K562 (cell line): ENCODE measurements at regions not wholly inside any gene's neighbourhood (a gene's known extent, or its start where the extent isn't known, plus 50 kb on each side); places are given as distances from the start of the nearest gene placed in this dataset.

Experiments
- ATAC-seq: fragments of 200-7000 bp; cut with Tn5 transposase; 3 replicates; pipeline ENCODE4 v1.9.1; 2020; ENCODE audit warnings: moderate library complexity
- BruUV-seq: library from RNA; stranded (reverse); fragments of 400-500 nt; replicated peaks from 2 replicates; lab custom pipeline; 2021; lab: Mats Ljungman, UMichigan
- CTCF ChIA-PET: fragments of 300-600 bp; formaldehyde crosslinking; extraction: SDS; loops from one replicate; lab custom pipeline; 2021; ENCODE audit warnings: low intra/inter-chr PET ratio; lab: Yijun Ruan, JAX
- POLR2A ChIA-PET: fragments of 300-600, 350-650 bp; sonication (Branson Sonifier 250); formaldehyde crosslinking; extraction: SDS; loops from one replicate; lab custom pipeline; 2021; ENCODE audit warnings: antibody characterized with exemption, inconsistent platforms; lab: Yijun Ruan, JAX
- DNase-seq, 4 experiments: peaks; one replicate each; pipeline versions ENCODE4 v3.0.0 to v3.0.0-alpha.2; 2011 to 2018; ENCODE audit warnings: low spot score in 3 of 4, mixed read lengths in 3 of 4; ENCODE audit errors: extremely low read depth in 1 of 4
- FAIRE-seq: peaks from 2 replicates; lab custom pipeline; 2011; peaks lifted over from hg19 to GRCh38; lab: Jason Lieb, UNC
- H2AFZ ChIP-seq: 2 replicates; pipeline ENCODE4 v1.6.0; 2011; ENCODE audit warnings: low read depth, low read length, control low read depth, inconsistent platforms
- H3K27ac ChIP-seq: fragments of 200-600 bp; 3 replicates; pipeline ENCODE4 v1.8.0; 2011; ENCODE audit warnings: low read depth, mild to moderate bottlenecking, control low read depth, inconsistent platforms, low read length, moderate library complexity, mixed read lengths; ENCODE audit errors: extremely low read depth
- H3K27me3 ChIP-seq, 2 experiments: fragments of 300-600 bp in 1 of 2; 2 replicates in 1 of 2; 3 replicates in 1 of 2; pipeline versions ENCODE4 v1.6.0 to v1.8.0; 2011; ENCODE audit warnings: inconsistent platforms in 2 of 2, low read length in 2 of 2, mild to moderate bottlenecking in 1 of 2, mixed read lengths in 1 of 2, moderate library complexity in 1 of 2; ENCODE audit not compliant: control insufficient read depth in 2 of 2, insufficient read depth in 2 of 2
- H3K36me3 ChIP-seq: fragments of 300-600 bp; 3 replicates; pipeline ENCODE4 v1.8.0; 2011; ENCODE audit warnings: mild to moderate bottlenecking, low read length, inconsistent platforms; ENCODE audit not compliant: control insufficient read depth, insufficient read depth
- H3K4me1 ChIP-seq, 2 experiments: fragments of 200-600 bp in 1 of 2; replicated peaks in 1 of 2; 2 replicates in 1 of 2; 3 replicates in 1 of 2; pipeline versions ENCODE4 v1.5.1 to v1.8.0; 2011; ENCODE audit warnings: inconsistent platforms in 2 of 2, low read length in 2 of 2, mild to moderate bottlenecking in 1 of 2, mixed read lengths in 1 of 2, moderate library complexity in 1 of 2; ENCODE audit not compliant: control insufficient read depth in 2 of 2, insufficient read depth in 2 of 2
- H3K4me2 ChIP-seq: 2 replicates; pipeline ENCODE4 v1.6.1; 2011; ENCODE audit warnings: low read length, control low read depth, inconsistent platforms, mixed read lengths; ENCODE audit not compliant: insufficient read depth
- H3K4me3 ChIP-seq: fragments of 200-600 bp; sonication (generic), shearing (Covaris generic); 2 replicates; pipeline ENCODE4 v1.5.1; 2016; ENCODE audit warnings: control low read depth, inconsistent platforms
- H3K79me2 ChIP-seq: fragments of 200-600 bp; 3 replicates; pipeline ENCODE4 v1.8.0; 2011; ENCODE audit warnings: low read length, inconsistent platforms; ENCODE audit not compliant: control insufficient read depth, insufficient read depth
- H3K9ac ChIP-seq, 2 experiments: 2 replicates each; pipeline versions ENCODE4 v1.6.0 to v1.6.1; 2011; ENCODE audit warnings: low read depth in 2 of 2, low read length in 2 of 2, control low read depth in 1 of 2, inconsistent platforms in 1 of 2, mild to moderate bottlenecking in 1 of 2, mixed read lengths in 1 of 2; ENCODE audit not compliant: insufficient read depth in 1 of 2
- H3K9me1 ChIP-seq: one replicate; pipeline ENCODE4 v1.6.0; 2011; ENCODE audit warnings: inconsistent platforms, mild to moderate bottlenecking, low read length, moderate library complexity; ENCODE audit not compliant: control insufficient read depth, insufficient read depth
- H3K9me3 ChIP-seq: replicated peaks from 2 replicates; pipeline ENCODE4 v1.5.1; 2011; ENCODE audit warnings: low read depth, low read length, inconsistent platforms; ENCODE audit not compliant: control insufficient read depth, insufficient read depth
- H4K20me1 ChIP-seq: replicated peaks from 2 replicates; pipeline ENCODE4 v1.6.1; 2011; ENCODE audit warnings: low read length, inconsistent platforms, mixed read lengths; ENCODE audit not compliant: control insufficient read depth, insufficient read depth
- ARID3B ChIP-seq: fragments of 250-450 bp; sonication (Bioruptor Pico); IDR thresholded peaks from 2 replicates; pipeline ENCODE4 v1.4.0; 2020; ENCODE audit warnings: borderline replicate concordance
- COPS2 ChIP-seq: fragments of 450-650 bp; conservative IDR thresholded peaks from 2 replicates; pipeline ENCODE4 v1.6.1; 2016; ENCODE audit warnings: mild to moderate bottlenecking, moderate library complexity
- DNMT1 ChIP-seq: fragments of 450-650 bp; IDR thresholded peaks from 2 replicates; pipeline ENCODE4 v1.6.1; 2016; ENCODE audit warnings: antibody characterized with exemption, mild to moderate bottlenecking
- ERF ChIP-seq: fragments of 450-650 bp; formaldehyde crosslinking; IDR thresholded peaks from 2 replicates; pipeline ENCODE4 v1.4.0; 2020; ENCODE audit warnings: mild to moderate bottlenecking, mixed read lengths
- EZH2 ChIP-seq: IDR thresholded peaks from 2 replicates; pipeline ENCODE4 v1.6.1; 2012; ENCODE audit warnings: low read depth, mild to moderate bottlenecking, inconsistent platforms, low read length, borderline replicate concordance
- FUS ChIP-seq: fragments of 200-400 bp; formaldehyde crosslinking; optimal IDR thresholded peaks from 2 replicates; pipeline ENCODE3; 2017; ENCODE audit warnings: low read depth, low read length
- HBP1 ChIP-seq: fragments of 450-650 bp; formaldehyde crosslinking; IDR thresholded peaks from 2 replicates; pipeline ENCODE4 v1.4.0; 2022; ENCODE audit warnings: missing genetic modification characterization
- HDAC2 ChIP-seq: fragments of 450-650 bp; IDR thresholded peaks from 2 replicates; pipeline ENCODE4 v1.6.1; 2016; ENCODE audit warnings: mild to moderate bottlenecking
- IFI16 ChIP-seq: fragments of 250-450 bp; sonication (Bioruptor Pico); IDR thresholded peaks from 2 replicates; pipeline ENCODE4 v2.1.2; 2022; ENCODE audit warnings: mild to moderate bottlenecking, inconsistent platforms
- NFRKB ChIP-seq: fragments of 450-650 bp; IDR thresholded peaks from 2 replicates; pipeline ENCODE4 v1.6.1; 2016; ENCODE audit warnings: low read depth
- POLR2A ChIP-seq: fragments of 450-650 bp; conservative IDR thresholded peaks from 2 replicates; pipeline ENCODE4 v1.6.1; 2016
- PRPF4 ChIP-seq: fragments of 200-400 bp; formaldehyde crosslinking; IDR thresholded peaks from one replicate; pipeline ENCODE4 v1.6.1; 2017; ENCODE audit warnings: low read length, low read depth, mild to moderate bottlenecking; ENCODE audit not compliant: insufficient read depth, poor library complexity, severe bottlenecking
- TSHZ1 ChIP-seq: fragments of 250-450 bp; sonication (Bioruptor Pico); IDR thresholded peaks from 2 replicates; pipeline ENCODE4 v1.4.0; 2020; ENCODE audit warnings: mild to moderate bottlenecking, moderate library complexity
- WHSC1 ChIP-seq: IDR thresholded peaks from one replicate; pipeline ENCODE4 v1.6.1; 2012; ENCODE audit warnings: low read length, control low read depth, inconsistent platforms
- ZNF639 ChIP-seq, 2 experiments: fragments of 200-800 bp in 1 of 2; sonication (Bioruptor generic) in 1 of 2; sonication (generic) in 1 of 2; formaldehyde crosslinking in 1 of 2; IDR thresholded peaks in 1 of 2; conservative IDR thresholded peaks in 1 of 2; 2 replicates each; pipeline versions ENCODE4 v1.5.0 to v1.6.1; 2016 to 2020; ENCODE audit warnings: missing compliant biosample characterization in 1 of 2, missing genetic modification characterization in 1 of 2, missing genetic modification reagents in 1 of 2
- WGBS: fragments of 100-300 bp; shearing (Covaris generic); methylation state at CpG from one replicate; pipeline ENCODE4 v1.1.6; 2016; ENCODE audit warnings: low coverage, mixed read lengths; ENCODE audit not compliant: insufficient coverage; ENCODE audit errors: missing lambda C conversion rate; 5-methylcytosine and 5-hydroxymethylcytosine counted together
- in situ Hi-C: fragments of 300-500 bp; cut with MboI; formaldehyde crosslinking; loops from 4 replicates; pipeline ENCODE4 v1.15.0; 2018; ENCODE audit warnings: inconsistent platforms, mixed read lengths
- intact Hi-C: fragments of 100-400 bp; cut with micrococcal nuclease; formaldehyde crosslinking; loops from 2 replicates; pipeline ENCODE4 v1.14.2; 2022

GRCh38 chr9:119956111-119956510, 586.9 kb upstream of the BRINP1 start:
- no peaks in the 10 kb centered on the region for H3K9me3 ChIP-seq
- in situ Hi-C loops = no loop called here
- BruUV-seq = no TSS peak
- DNase-seq = no peak
- TF ChIP-seq COPS2 (no peak), POLR2A (no peak), EZH2 (no peak), FUS (no peak), WHSC1 (no peak), ARID3B (CRISPR knock-in tag) (no peak), TSHZ1 (no peak), DNMT1 (no peak), ERF (CRISPR knock-in tag) (no peak), ZNF639 (CRISPR knock-in tag; conservative IDR thresholded peaks at IDR 0.05 in 1 of 2, IDR thresholded peaks at IDR 0.05 in 1 of 2) (no peak), HBP1 (no peak), NFRKB (no peak), HDAC2 (no peak), PRPF4 (no peak), IFI16 (CRISPR knock-in tag) (no peak)
- TF ChIP-seq, all 486 proteins: peak for 0
- ChIA-PET POLR2A (no interaction called here), CTCF (no interaction called here)
- H3K27me3 ChIP-seq = no peaks in the 10 kb centered on the region
- H3K4me1 ChIP-seq = no peaks in the 10 kb centered on the region
- WGBS = 0% methylated on average over 2 of the region's 2 CpGs
- no peak overlapping the region for H3K27ac ChIP-seq
- H3K4me3 ChIP-seq = no peak overlapping the region
- ATAC-seq = no peak
- H4K20me1 ChIP-seq = no peaks in the 10 kb centered on the region
- no peaks in the 10 kb centered on the region for H3K36me3 ChIP-seq
- no peaks in the 10 kb centered on the region for H3K9me1 ChIP-seq
- no peak overlapping the region for H3K4me2 ChIP-seq
- no peak overlapping the region for H2AFZ ChIP-seq
- H3K79me2 ChIP-seq = no peaks in the 10 kb centered on the region
- H3K9ac ChIP-seq = no peak overlapping the region
- no peak for FAIRE-seq
- intact Hi-C loops = no loop called here
